ENCODE measurements at regions not wholly inside any gene's neighbourhood (a gene's known extent, or its start where the extent isn't known, plus 50 kb on each side); places are given as distances from the start of the nearest gene placed in this dataset.

GRCh38 chr1:234535763-234536515 is 57.0 kb upstream of the TARBP1 start:
- DNase-seq, result no peak

- no peak for DNase-seq
These were observed 56.2 kb upstream of the TARBP1 start for GRCh38 chr1:234535218-234535617.

- no peak for DNase-seq
These were observed 55.2 kb upstream of the TARBP1 start for GRCh38 chr1:234533975-234534876.

- DNase-seq, result no peak
These were observed 54.3 kb upstream of the TARBP1 start for GRCh38 chr1:234533034-234533891.

GRCh38 chr1:234532503-234532922 is 53.5 kb upstream of the TARBP1 start:
- no peak for DNase-seq

- DNase-seq, result no peak
These were observed 52.2 kb upstream of the TARBP1 start for GRCh38 chr1:234531151-234531635.

- DNase-seq, result no peak
These were observed 51.7 kb upstream of the TARBP1 start for GRCh38 chr1:234530672-234531071.

GRCh38 chr1:234529950-234530237 is 50.9 kb upstream of the TARBP1 start:
- no peak for DNase-seq

GRCh38 chr1:234529095-234529949 is 50.3 kb upstream of the TARBP1 start:
- DNase-seq, result no peak
